ENCODE measurements at regions not wholly inside any gene's neighbourhood (a gene's known extent, or its start where the extent isn't known, plus 50 kb on each side); places are given as distances from the start of the nearest gene placed in this dataset.

- no peak overlapping the region for H3K4me2 ChIP-seq (ENCODE audit: low read depth, low read length)
- no peaks in the 10 kb centered on the region for H3K4me1 ChIP-seq (ENCODE audit: insufficient read depth, low read length)
- H3K27me3 ChIP-seq (ENCODE audit: control insufficient read depth in 1 of 2, insufficient read depth in 2 of 2, low read length in 2 of 2): peaks cover 0 to 7% of the 10 kb centered on the region in 2 experiments; a peak in 2 of 5 replicates
- intact Hi-C loops (cut with micrococcal nuclease; ENCODE audit: unreplicated experiment) (no loop called here), in situ Hi-C loops (cut with HindIII; ENCODE audit: extremely low pct_ligation_motif_present, low pct_unique_long_range_greater_than_20kb) (no loop called here)
- no peaks in the 10 kb centered on the region for H3K36me3 ChIP-seq (replicated peaks in 1 of 2; ENCODE audit: control insufficient read depth in 1 of 2, insufficient read depth in 2 of 2, low read length in 2 of 2)
- H4K20me1 ChIP-seq (ENCODE audit: insufficient read depth, low read length): no peaks in the 10 kb centered on the region
- no peak for TF ChIP-seq MTF2 (CRISPR knock-in tag; IDR thresholded peaks at IDR 0.05; ENCODE audit: borderline replicate concordance)
- no peak for TF ChIP-seq SSRP1 (CRISPR knock-in tag; IDR thresholded peaks at IDR 0.05)
- no peak for TF ChIP-seq FOXK2 (IDR thresholded peaks at IDR 0.05)
- no peak for TF ChIP-seq FOXJ3 (CRISPR knock-in tag; IDR thresholded peaks at IDR 0.05; ENCODE audit: borderline replicate concordance)
- TF ChIP-seq MIXL1 (CRISPR knock-in tag; IDR thresholded peaks at IDR 0.05): no peak
- no peak for TF ChIP-seq GATAD1 (CRISPR knock-in tag; IDR thresholded peaks at IDR 0.05)
- TF ChIP-seq WIZ (CRISPR knock-in tag; IDR thresholded peaks at IDR 0.05): no peak
- TF ChIP-seq NFE2 (CRISPR knock-in tag; IDR thresholded peaks at IDR 0.05): no peak
- TF ChIP-seq ZBTB49 (CRISPR knock-in tag; IDR thresholded peaks at IDR 0.05; ENCODE audit: borderline replicate concordance): no peak
- TF ChIP-seq RBM22 (optimal IDR thresholded peaks at IDR 0.05; ENCODE audit: low read length): no peak
- no peak for TF ChIP-seq NCOA2 (CRISPR knock-in tag; IDR thresholded peaks at IDR 0.05)
- TF ChIP-seq SOX5 (CRISPR knock-in tag; IDR thresholded peaks at IDR 0.05; ENCODE audit: borderline replicate concordance): no peak
- TF ChIP-seq ZNF609 (CRISPR knock-in tag; IDR thresholded peaks at IDR 0.05; ENCODE audit: borderline replicate concordance): no peak
- no peak for TF ChIP-seq ZNF644 (CRISPR knock-in tag; IDR thresholded peaks at IDR 0.05; ENCODE audit: low read depth)
- no peak for TF ChIP-seq GPN1 (CRISPR knock-in tag; IDR thresholded peaks at IDR 0.05; ENCODE audit: borderline replicate concordance)
- TF ChIP-seq ZFP36 (IDR thresholded peaks at IDR 0.05; ENCODE audit: borderline replicate concordance, low read depth, low read length, partially characterized antibody): no peak
- no peak for TF ChIP-seq PHF20 (CRISPR knock-in tag; IDR thresholded peaks at IDR 0.05)
- DNase-seq (ENCODE audit: low spot score) (no peak), ATAC-seq (no peak), FAIRE-seq (no peak)
- no peaks in the 10 kb centered on the region for H3K9me3 ChIP-seq (ENCODE audit: low read length)
- H2AFZ ChIP-seq (ENCODE audit: low read length): no peak overlapping the region
- no peak overlapping the region for H3K9ac ChIP-seq (ENCODE audit: insufficient read depth, low read depth, low read length)
- H3K4me3 ChIP-seq (replicated peaks in 1 of 3; ENCODE audit: insufficient read depth in 1 of 3, low read depth in 2 of 3, low read length in 3 of 3): no peak overlapping the region
- BruUV-seq (replicated peaks): no TSS peak
- ChIA-PET CTCF (ENCODE audit: low intra/inter-chr PET ratio, low total read pairs) (no interaction called here), POLR2A (no interaction called here)
- WGBS (ENCODE audit: low lambda C conversion rate): 26% methylated on average over 1 of the region's 1 CpG
- no peak overlapping the region for H3K27ac ChIP-seq (ENCODE audit: extremely low read length, insufficient read depth, low read length)
- H3K79me2 ChIP-seq (ENCODE audit: insufficient read depth, low read length): no peaks in the 10 kb centered on the region
These were observed 182.2 kb downstream of the NRP2 start for GRCh38 chr2:205864491-205864890.

Measured in HepG2 (cell line).